Psoas muscle (tissue), 7 donors: ENCODE measurements at regions not wholly inside any gene's neighbourhood (a gene's known extent, or its start where the extent isn't known, plus 50 kb on each side); places are given as distances from the start of the nearest gene placed in this dataset.

Experiments
- ATAC-seq, 4 donors: fragments of 200-7000 bp; cut with Tn5 transposase; one replicate each; pipeline ENCODE4 v1.9.1; 2020; ENCODE audit warnings: moderate library complexity in 3 of 4, mild to moderate bottlenecking in 2 of 4
- DNase-seq, 2 donors: peaks; one replicate each; pipeline ENCODE4 v3.0.0-alpha.2; 2020
- H3K27ac ChIP-seq: fragments of 200-600 bp; one replicate; pipeline ENCODE4 v1.8.0; 2022
- H3K27me3 ChIP-seq, 3 donors: fragments of 200-600 bp in 1 of 3; one replicate each; pipeline versions ENCODE4 v1.6.1 to v1.8.0; 2013 to 2022; ENCODE audit warnings: low read length in 2 of 3, mild to moderate bottlenecking in 2 of 3, moderate library complexity in 1 of 3; ENCODE audit not compliant: insufficient read depth in 3 of 3
- H3K36me3 ChIP-seq, 2 donors: fragments of 200-600 bp in 1 of 2; one replicate each; pipeline versions ENCODE4 v1.6.1 to v1.8.0; 2013 to 2022; ENCODE audit warnings: low read depth in 1 of 2, mild to moderate bottlenecking in 1 of 2, moderate library complexity in 1 of 2; ENCODE audit not compliant: insufficient read depth in 1 of 2
- H3K4me1 ChIP-seq: fragments of 200-600 bp; one replicate; pipeline ENCODE4 v1.8.0; 2022
- H3K4me3 ChIP-seq: fragments of 200-600 bp; one replicate; pipeline ENCODE4 v1.8.0; 2022; ENCODE audit warnings: mild to moderate bottlenecking
- H3K9me3 ChIP-seq: fragments of 200-600 bp; one replicate; pipeline ENCODE4 v1.8.0; 2022
- WGBS, 3 donors: extraction: QIAGEN DNeasy Blood & Tissue Kit; methylation state at CpG; one replicate each; pipeline versions ENCODE4 v1.1.6 to v1.1.7; 2013; 5-methylcytosine and 5-hydroxymethylcytosine counted together
- intact Hi-C, 2 donors: fragments of 100-400 bp; cut with DNase I; formaldehyde crosslinking; loops; one replicate each; pipeline versions ENCODE4 v1.11.0 to v1.14.2; 2022
- TF ChIP-seq, protein P1 (sequence below): fragments of 200-600 bp; IDR thresholded peaks from one replicate; pipeline ENCODE4 v1.8.0; 2022; ENCODE audit warnings: antibody characterized with exemption
- donor health status: healthy with polysubstance abuse.
- donor health status: DM: no; HTN: no; CAD: no; lungs with moderate emphysema.
- donor health status: Bipolar disorder and iron deficiency.
- donor health status: healthy.
- donor health status: DM: yes; HTN: yes; CAD: no.
- donor health status: DM: no; HTN: no; CAD: no.
- donor health status: DM: yes; HTN: yes; CAD: no.

DNA sequence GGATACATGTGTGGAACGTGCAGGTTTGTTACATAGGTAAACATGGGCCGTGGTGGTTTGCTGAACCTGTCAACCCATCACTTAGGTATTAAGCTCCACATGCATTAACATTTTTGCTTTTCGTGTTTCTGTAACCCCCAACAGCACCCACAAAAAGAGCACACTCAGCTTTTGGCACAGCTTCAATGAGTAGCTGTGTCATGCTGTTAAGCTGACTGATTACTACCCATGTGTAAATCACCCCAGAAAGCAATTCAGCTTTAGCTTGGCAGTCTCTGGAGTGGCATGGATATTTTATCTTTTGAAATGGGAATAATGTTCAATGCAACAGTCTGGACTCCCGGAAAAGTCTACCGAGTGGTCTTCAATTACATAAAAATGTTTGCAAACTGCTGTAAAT, 734.3 kb downstream of the STIM2 start:
- ATAC-seq = no peak
- H3K4me1 ChIP-seq = no peaks in the 10 kb centered on the region
- no peak overlapping the region for H3K4me3 ChIP-seq
- intact Hi-C loops = no loop called here
- WGBS, 3 donors = 50 to 53% (median 52%) methylated on average over 5 of the region's 5 CpGs
- no peaks in the 10 kb centered on the region for H3K9me3 ChIP-seq
- no peaks in the 10 kb centered on the region for H3K36me3 ChIP-seq
- no peaks in the 10 kb centered on the region for H3K27me3 ChIP-seq
- TF ChIP-seq, protein P1, sequence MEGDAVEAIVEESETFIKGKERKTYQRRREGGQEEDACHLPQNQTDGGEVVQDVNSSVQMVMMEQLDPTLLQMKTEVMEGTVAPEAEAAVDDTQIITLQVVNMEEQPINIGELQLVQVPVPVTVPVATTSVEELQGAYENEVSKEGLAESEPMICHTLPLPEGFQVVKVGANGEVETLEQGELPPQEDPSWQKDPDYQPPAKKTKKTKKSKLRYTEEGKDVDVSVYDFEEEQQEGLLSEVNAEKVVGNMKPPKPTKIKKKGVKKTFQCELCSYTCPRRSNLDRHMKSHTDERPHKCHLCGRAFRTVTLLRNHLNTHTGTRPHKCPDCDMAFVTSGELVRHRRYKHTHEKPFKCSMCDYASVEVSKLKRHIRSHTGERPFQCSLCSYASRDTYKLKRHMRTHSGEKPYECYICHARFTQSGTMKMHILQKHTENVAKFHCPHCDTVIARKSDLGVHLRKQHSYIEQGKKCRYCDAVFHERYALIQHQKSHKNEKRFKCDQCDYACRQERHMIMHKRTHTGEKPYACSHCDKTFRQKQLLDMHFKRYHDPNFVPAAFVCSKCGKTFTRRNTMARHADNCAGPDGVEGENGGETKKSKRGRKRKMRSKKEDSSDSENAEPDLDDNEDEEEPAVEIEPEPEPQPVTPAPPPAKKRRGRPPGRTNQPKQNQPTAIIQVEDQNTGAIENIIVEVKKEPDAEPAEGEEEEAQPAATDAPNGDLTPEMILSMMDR = no peak
- no peak overlapping the region for H3K27ac ChIP-seq
- no peak for DNase-seq

DNA sequence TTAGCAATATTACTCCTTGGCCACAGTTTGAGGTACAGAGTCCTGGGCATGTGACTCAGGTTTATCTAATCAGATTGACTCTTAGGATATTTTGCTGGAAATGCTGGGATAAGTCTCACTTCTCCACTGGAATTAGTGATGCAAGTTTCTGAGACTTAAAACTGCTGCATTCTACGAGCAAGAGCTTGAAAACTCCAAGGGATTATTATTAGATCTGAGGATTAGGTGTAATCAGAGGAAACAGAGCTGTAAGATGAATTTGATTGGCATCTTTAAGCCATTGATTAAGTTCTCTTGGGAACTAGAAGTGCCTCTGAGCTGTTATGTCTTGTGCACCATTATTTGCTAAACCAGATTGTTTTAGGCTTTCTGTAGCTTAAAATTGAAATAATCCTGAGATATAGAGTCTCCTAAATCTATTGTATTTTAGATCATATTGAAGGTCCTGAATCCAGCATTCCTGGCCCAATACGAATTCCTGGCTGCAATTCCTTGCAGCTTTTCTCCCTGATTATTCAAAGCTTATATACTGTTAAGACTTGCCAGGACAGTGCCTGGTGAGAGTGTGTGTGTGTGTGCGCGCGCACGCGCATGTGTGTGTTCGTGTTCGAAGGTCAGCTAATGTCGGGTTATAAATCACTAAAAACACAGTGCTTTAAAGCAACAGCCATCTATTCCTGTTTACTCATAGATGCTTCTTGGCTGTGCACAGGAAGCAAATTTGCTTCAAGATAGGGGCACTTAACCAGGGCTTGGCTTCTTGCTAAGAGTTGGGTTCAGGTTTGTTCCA, 735.1 kb downstream of the STIM2 start:
- Histone ChIP-seq H3K27ac (no peak overlapping the region), H3K4me1 (no peaks in the 10 kb centered on the region), H3K36me3 (no peaks in the 10 kb centered on the region), H3K9me3 (no peaks in the 10 kb centered on the region), H3K27me3 (no peaks in the 10 kb centered on the region), H3K4me3 (no peak overlapping the region)
- WGBS, 3 donors = 47 to 65% (median 53%) methylated on average over 10 of the region's 10 CpGs
- no peak for DNase-seq
- intact Hi-C loops = no loop called here
- TF ChIP-seq, protein P1 = no peak
- no peak for ATAC-seq

DNA sequence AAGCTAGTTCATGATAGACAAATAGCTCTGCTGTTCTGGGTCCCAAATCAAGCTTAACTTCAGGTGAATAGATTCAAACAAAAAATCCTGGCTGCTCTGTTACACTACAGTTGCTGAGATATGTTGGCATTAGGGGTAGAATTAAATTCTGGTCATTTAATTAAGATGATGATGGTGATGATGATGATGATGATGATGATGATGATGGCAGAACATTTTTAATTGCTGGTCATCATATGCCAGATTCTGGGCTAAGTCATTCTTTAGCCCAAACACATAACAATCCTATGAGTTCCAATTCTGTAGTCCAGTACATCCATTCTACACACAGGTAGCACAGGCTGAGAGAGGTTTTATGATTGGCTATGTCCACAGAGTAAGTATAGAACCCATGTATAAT, 741.5 kb downstream of the STIM2 start:
- Histone ChIP-seq H3K9me3 (no peaks in the 10 kb centered on the region), H3K4me1 (no peaks in the 10 kb centered on the region), H3K36me3 (no peaks in the 10 kb centered on the region), H3K27me3 (no peaks in the 10 kb centered on the region), H3K27ac (no peak overlapping the region), H3K4me3 (no peak overlapping the region)
- ATAC-seq (no peak), DNase-seq (no peak)
- intact Hi-C loops = no loop called here
- TF ChIP-seq, protein P1 = no peak

DNA sequence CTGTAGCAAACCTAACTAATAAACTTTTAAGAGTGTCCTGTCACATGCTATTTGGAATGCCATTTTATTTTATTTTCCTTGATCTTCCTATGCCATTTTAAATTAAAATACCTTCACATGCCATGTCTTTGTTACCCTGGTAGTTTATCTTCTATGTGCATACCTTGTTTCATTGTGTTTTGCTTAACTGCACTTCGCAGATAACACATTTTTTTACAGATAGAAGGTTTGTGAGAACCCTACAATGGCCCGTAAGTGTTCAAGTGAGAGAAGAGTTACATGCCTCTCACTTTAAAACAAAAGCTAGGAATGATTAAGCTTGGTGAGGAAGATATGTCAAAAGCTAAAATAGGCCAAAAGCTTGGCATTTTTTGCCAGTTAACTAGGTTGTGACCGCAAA, 744.1 kb downstream of the STIM2 start:
- no peaks in the 10 kb centered on the region for H3K9me3 ChIP-seq
- H3K36me3 ChIP-seq = no peaks in the 10 kb centered on the region
- H3K4me1 ChIP-seq = no peaks in the 10 kb centered on the region
- no peak for DNase-seq
- no peaks in the 10 kb centered on the region for H3K27me3 ChIP-seq
- TF ChIP-seq, protein P1 = no peak
- WGBS, 3 donors = 71 to 81% (median 79%) methylated on average over 3 of the region's 3 CpGs
- no peak for ATAC-seq
- H3K27ac ChIP-seq = no peak overlapping the region
- intact Hi-C loops = no loop called here
- no peak overlapping the region for H3K4me3 ChIP-seq

DNA sequence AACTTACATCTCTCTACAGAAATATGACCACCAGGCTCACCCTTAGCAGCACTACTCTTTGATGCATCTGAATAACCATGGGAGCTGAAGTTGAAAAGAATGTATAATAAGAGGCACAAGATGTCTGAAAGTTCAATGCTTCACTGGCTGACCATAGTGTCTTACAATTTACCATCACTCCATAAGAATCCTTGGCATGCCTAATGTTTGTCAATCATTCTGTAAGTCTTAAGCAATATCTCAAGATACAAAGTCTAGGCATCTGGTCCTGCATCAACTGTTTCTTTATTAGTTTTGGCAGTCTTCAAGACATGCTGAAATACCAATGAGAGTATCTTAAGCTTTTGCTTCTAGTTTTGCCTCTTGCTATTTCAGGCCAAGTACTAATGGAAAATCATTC, 755.5 kb downstream of the STIM2 start:
- Histone ChIP-seq H3K4me3 (no peak overlapping the region), H3K27ac (no peak overlapping the region), H3K4me1 (no peaks in the 10 kb centered on the region), H3K9me3 (no peaks in the 10 kb centered on the region), H3K27me3 (no peaks in the 10 kb centered on the region), H3K36me3 (no peaks in the 10 kb centered on the region)
- no peak for ATAC-seq
- TF ChIP-seq, protein P1 = no peak
- DNase-seq = no peak
- intact Hi-C loops = no loop called here
